Smooth muscle cell (in vitro differentiated cells): ENCODE measurements at regions not wholly inside any gene's neighbourhood (a gene's known extent, or its start where the extent isn't known, plus 50 kb on each side); places are given as distances from the start of the nearest gene placed in this dataset.
"Not testable (repeated sequence)": the region's sequence is repeated elsewhere in the genome, so short reads cannot be mapped to it uniquely, and the experiment has no call there.

Experiments
- DNase-seq: peaks from one replicate; lab custom pipeline; 2025; ENCODE audit not compliant: unreplicated experiment; lab: John Stamatoyannopoulos, UW
- H2AFZ ChIP-seq: fragments of 200-600 bp; sonication (generic); 2 replicates; pipeline ENCODE4 v1.6.0; 2016; ENCODE audit warnings: antibody characterized with exemption, low read depth, mild to moderate bottlenecking
- H3F3A ChIP-seq: fragments of 200-600 bp; sonication (generic); 2 replicates; pipeline ENCODE4 v1.6.0; 2017; ENCODE audit warnings: antibody characterized with exemption, low read depth
- H3K27ac ChIP-seq: fragments of 200-600 bp; sonication (generic); 2 replicates; pipeline ENCODE4 v1.5.1; 2016; ENCODE audit warnings: low read depth, mild to moderate bottlenecking
- H3K27me3 ChIP-seq: fragments of 200-600 bp; sonication (generic); 2 replicates; pipeline ENCODE4 v1.6.1; 2016; ENCODE audit warnings: low read depth, mild to moderate bottlenecking
- H3K36me3 ChIP-seq: fragments of 200-600 bp; sonication (generic); 2 replicates; pipeline ENCODE4 v1.5.1; 2016; ENCODE audit warnings: low read depth
- H3K4me1 ChIP-seq: fragments of 200-600 bp; sonication (generic); 2 replicates; pipeline ENCODE4 v1.5.1; 2016; ENCODE audit warnings: low read depth
- H3K4me2 ChIP-seq: fragments of 200-600 bp; sonication (generic); 2 replicates; pipeline ENCODE4 v1.6.0; 2016; ENCODE audit warnings: mild to moderate bottlenecking
- H3K4me3 ChIP-seq: fragments of 200-600 bp; sonication (generic); 2 replicates; pipeline ENCODE4 v1.5.1; 2016; ENCODE audit warnings: mild to moderate bottlenecking
- H3K79me2 ChIP-seq: fragments of 200-600 bp; sonication (generic); 2 replicates; pipeline ENCODE4 v1.6.0; 2016; ENCODE audit warnings: low read depth, mild to moderate bottlenecking
- H3K9ac ChIP-seq: fragments of 200-600 bp; sonication (generic); 2 replicates; pipeline ENCODE4 v1.6.0; 2016; ENCODE audit warnings: low read depth
- H3K9me3 ChIP-seq: fragments of 200-600 bp; sonication (generic); replicated peaks from 2 replicates; pipeline ENCODE4 v1.5.1; 2016; ENCODE audit warnings: low read depth
- H4K20me1 ChIP-seq: fragments of 200-600 bp; sonication (generic); 2 replicates; pipeline ENCODE4 v1.6.0; 2016; ENCODE audit warnings: low read depth
- WGBS: methylation state at CpG from one replicate; pipeline ENCODE4 v1.1.7; 2016; ENCODE audit warnings: low lambda C conversion rate; 5-methylcytosine and 5-hydroxymethylcytosine counted together
- TF ChIP-seq, protein P1 (sequence below): fragments of 200-600 bp; sonication (generic); IDR thresholded peaks from 2 replicates; pipeline ENCODE4 v1.5.1; 2017; ENCODE audit warnings: borderline replicate concordance, mild to moderate bottlenecking, antibody characterized with exemption; ENCODE audit not compliant: insufficient read depth, poor library complexity, severe bottlenecking

- Histone ChIP-seq H3K9ac (no peak overlapping the region), H4K20me1 (no peaks in the 10 kb centered on the region), H3K27ac (no peak overlapping the region), H3K4me2 (no peak overlapping the region), H3F3A (no peaks in the 10 kb centered on the region), H3K4me3 (no peak overlapping the region), H3K36me3 (no peaks in the 10 kb centered on the region), H3K9me3 (no peaks in the 10 kb centered on the region), H3K4me1 (no peaks in the 10 kb centered on the region), H2AFZ (no peak overlapping the region), H3K27me3 (peaks cover 16% of the 10 kb centered on the region), H3K79me2 (no peaks in the 10 kb centered on the region)
- TF ChIP-seq, protein P1, sequence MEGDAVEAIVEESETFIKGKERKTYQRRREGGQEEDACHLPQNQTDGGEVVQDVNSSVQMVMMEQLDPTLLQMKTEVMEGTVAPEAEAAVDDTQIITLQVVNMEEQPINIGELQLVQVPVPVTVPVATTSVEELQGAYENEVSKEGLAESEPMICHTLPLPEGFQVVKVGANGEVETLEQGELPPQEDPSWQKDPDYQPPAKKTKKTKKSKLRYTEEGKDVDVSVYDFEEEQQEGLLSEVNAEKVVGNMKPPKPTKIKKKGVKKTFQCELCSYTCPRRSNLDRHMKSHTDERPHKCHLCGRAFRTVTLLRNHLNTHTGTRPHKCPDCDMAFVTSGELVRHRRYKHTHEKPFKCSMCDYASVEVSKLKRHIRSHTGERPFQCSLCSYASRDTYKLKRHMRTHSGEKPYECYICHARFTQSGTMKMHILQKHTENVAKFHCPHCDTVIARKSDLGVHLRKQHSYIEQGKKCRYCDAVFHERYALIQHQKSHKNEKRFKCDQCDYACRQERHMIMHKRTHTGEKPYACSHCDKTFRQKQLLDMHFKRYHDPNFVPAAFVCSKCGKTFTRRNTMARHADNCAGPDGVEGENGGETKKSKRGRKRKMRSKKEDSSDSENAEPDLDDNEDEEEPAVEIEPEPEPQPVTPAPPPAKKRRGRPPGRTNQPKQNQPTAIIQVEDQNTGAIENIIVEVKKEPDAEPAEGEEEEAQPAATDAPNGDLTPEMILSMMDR = no peak
- WGBS = 88% methylated on average over 1 of the region's 1 CpG
- DNase-seq = no peak
These were observed 79.6 kb upstream of the SIRPG start for GRCh38 chr20:1737134-1737533.

DNA sequence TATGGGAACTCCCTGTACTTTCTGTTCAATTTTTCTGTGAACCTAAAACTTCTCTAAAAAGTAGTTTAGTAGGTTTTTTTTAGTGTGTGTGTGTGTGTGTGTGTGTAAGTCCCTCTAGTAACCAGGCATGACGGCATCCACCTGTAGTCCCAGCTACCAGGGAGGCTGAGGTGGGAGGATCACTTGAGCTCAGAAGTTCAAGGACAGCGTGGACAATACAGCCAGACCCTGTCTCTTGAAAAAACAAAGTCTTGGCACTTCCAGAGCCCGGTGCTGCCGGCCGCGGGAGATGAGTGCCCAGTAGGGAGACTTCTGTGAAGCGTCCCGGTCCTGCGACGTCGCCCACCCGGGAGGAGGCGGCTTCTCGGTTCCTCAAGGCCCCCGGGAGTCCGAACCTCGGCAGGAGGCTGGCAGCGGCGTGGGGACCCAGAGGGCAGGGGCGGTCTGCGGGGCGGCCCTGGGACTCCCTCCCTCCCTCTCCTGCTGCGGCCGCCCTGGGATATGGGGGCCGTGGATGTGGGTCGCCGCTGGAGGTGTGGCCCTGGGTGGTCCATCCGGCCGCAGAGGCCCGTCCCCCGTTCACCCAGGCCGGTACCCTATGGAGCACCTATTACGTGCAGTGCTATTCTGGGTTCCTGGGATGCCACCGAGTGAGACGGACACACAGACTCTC is 78.0 kb upstream of the SIRPG start:
- Histone ChIP-seq H3K27ac (no peak overlapping the region), H4K20me1 (no peaks in the 10 kb centered on the region), H3K4me1 (no peaks in the 10 kb centered on the region), H3K9ac (no peak overlapping the region), H2AFZ (no peak overlapping the region), H3K36me3 (no peaks in the 10 kb centered on the region), H3K27me3 (peaks cover 12% of the 10 kb centered on the region), H3F3A (no peaks in the 10 kb centered on the region), H3K4me3 (no peak overlapping the region), H3K79me2 (no peaks in the 10 kb centered on the region), H3K9me3 (no peaks in the 10 kb centered on the region), H3K4me2 (no peak overlapping the region)
- TF ChIP-seq, protein P1 = no peak
- no peak for DNase-seq
- WGBS = 88% methylated on average over 23 of the region's 35 CpGs

DNA sequence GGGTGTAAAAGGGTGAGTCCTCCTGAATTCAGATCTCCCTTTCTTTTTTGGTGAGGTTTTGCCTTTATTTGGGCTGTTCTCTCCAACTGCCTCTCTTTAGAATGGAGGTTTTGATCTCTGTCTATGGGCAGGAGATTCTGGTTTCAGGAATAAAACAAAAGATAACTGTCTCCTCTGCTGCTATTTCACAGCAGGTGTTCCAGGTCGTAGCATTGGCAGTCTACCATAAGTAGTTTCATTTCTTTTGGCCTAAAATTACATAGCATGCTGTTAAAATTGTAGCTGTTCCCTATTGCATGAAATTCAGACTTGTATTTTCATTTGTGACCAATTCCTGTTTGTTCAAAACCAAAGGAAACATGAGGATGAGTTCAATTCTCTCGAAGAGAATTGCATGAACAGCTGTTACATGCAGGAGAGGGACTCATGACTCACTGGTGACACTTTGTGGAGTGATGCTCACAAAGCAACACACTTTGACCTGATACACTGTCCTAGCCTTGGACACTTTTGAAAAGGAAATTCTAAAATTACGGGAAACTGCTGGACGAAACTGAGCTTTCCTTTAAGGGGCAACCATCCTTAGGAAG is 76.8 kb upstream of the SIRPG start:
- no peaks in the 10 kb centered on the region for H3K4me1 ChIP-seq
- no peaks in the 10 kb centered on the region for H3K36me3 ChIP-seq
- no peaks in the 10 kb centered on the region for H4K20me1 ChIP-seq
- no peak for DNase-seq
- H3K9me3 ChIP-seq = no peaks in the 10 kb centered on the region
- H3K27ac ChIP-seq = no peak overlapping the region
- peaks cover 12% of the 10 kb centered on the region for H3K27me3 ChIP-seq
- H3K4me3 ChIP-seq = no peak overlapping the region
- TF ChIP-seq, protein P1 = no peak
- 83% methylated on average over 4 of the region's 4 CpGs for WGBS
- no peak overlapping the region for H3K9ac ChIP-seq
- H2AFZ ChIP-seq = no peak overlapping the region
- no peaks in the 10 kb centered on the region for H3F3A ChIP-seq
- H3K4me2 ChIP-seq = no peak overlapping the region
- no peaks in the 10 kb centered on the region for H3K79me2 ChIP-seq

DNA sequence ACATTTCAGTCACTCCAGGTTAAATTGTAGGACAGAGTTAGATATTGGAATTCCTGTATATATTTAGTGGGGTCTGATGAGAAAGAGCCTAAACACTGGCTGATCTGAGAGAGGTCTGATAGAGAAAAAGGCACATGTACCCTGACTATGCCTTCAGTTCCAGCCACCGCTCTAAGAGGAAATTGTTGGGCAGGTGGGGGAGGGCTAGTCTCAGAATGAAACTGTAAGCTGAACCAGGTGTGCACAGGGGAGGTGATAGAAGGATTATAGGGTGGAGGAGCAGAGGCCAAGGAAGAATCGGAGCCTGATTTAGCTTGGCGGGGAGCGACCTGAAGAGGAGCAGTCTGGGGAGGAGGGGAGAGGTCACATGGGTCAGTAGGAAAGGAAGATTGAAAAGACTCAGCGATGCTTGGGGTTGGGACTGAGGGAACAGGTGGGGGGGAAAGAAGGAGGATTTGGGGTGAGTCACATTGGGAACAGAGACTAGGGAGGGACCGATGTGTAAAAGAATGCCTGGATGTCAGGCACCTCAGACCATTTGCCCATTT is 74.3 kb upstream of the SIRPG start:
- H3K27ac ChIP-seq, H3K9me3 ChIP-seq, H3K9ac ChIP-seq, DNase-seq, H2AFZ ChIP-seq, H3K4me3 ChIP-seq, H3K79me2 ChIP-seq, H4K20me1 ChIP-seq, H3F3A ChIP-seq, H3K36me3 ChIP-seq, H3K4me2 ChIP-seq, H3K4me1 ChIP-seq: not testable (repeated sequence)
- peaks cover 12% of the 10 kb centered on the region for H3K27me3 ChIP-seq
- WGBS = 98% methylated on average over 6 of the region's 6 CpGs

GRCh38 chr20:1730981-1731711 is 73.6 kb upstream of the SIRPG start:
- 85% methylated on average over 8 of the region's 8 CpGs for WGBS
- H3K4me1 ChIP-seq, DNase-seq, H4K20me1 ChIP-seq, H2AFZ ChIP-seq, H3K27ac ChIP-seq, H3K9ac ChIP-seq, H3K4me2 ChIP-seq, H3K4me3 ChIP-seq, H3K79me2 ChIP-seq, H3K36me3 ChIP-seq, H3K9me3 ChIP-seq, H3F3A ChIP-seq: not testable (repeated sequence)
- H3K27me3 ChIP-seq = peaks cover 12% of the 10 kb centered on the region

GRCh38 chr20:1727303-1727702 is 69.7 kb upstream of the SIRPG start:
- H3K4me1 ChIP-seq, H3K9ac ChIP-seq, H3K79me2 ChIP-seq, H4K20me1 ChIP-seq, H3K9me3 ChIP-seq, H3K4me2 ChIP-seq, H3F3A ChIP-seq, H3K4me3 ChIP-seq, H2AFZ ChIP-seq, DNase-seq, H3K27me3 ChIP-seq, H3K27ac ChIP-seq, H3K36me3 ChIP-seq: not testable (repeated sequence)
- WGBS = 73% methylated on average over 3 of the region's 3 CpGs
